ENCODE measurements at regions not wholly inside any gene's neighbourhood (a gene's known extent, or its start where the extent isn't known, plus 50 kb on each side); places are given as distances from the start of the nearest gene placed in this dataset.
"Not testable (repeated sequence)": the region's sequence is repeated elsewhere in the genome, so short reads cannot be mapped to it uniquely, and the experiment has no call there.

DNA sequence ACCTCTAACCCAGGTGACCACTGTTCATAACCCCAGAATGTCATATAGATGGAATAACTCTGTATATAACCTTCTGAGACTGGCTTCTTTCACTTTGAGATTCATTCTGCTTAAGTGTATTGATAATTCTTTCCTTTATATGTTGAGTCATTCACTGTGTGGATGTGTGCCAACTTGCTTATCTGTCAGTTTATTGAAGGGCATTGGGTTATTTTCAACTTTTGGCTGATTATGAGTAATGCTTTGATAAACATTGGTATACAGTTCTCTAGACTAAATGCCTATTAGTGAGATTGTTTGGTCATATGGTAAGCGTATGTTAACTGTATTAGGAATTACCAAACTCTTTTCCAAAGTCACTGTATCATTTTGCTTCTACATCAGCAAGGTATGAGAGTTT, 453.4 kb upstream of the SPTLC3 start:
- no peak overlapping the region for H3K4me3 ChIP-seq (ENCODE audit: low read depth, low read length)
- TF ChIP-seq, protein P1, sequence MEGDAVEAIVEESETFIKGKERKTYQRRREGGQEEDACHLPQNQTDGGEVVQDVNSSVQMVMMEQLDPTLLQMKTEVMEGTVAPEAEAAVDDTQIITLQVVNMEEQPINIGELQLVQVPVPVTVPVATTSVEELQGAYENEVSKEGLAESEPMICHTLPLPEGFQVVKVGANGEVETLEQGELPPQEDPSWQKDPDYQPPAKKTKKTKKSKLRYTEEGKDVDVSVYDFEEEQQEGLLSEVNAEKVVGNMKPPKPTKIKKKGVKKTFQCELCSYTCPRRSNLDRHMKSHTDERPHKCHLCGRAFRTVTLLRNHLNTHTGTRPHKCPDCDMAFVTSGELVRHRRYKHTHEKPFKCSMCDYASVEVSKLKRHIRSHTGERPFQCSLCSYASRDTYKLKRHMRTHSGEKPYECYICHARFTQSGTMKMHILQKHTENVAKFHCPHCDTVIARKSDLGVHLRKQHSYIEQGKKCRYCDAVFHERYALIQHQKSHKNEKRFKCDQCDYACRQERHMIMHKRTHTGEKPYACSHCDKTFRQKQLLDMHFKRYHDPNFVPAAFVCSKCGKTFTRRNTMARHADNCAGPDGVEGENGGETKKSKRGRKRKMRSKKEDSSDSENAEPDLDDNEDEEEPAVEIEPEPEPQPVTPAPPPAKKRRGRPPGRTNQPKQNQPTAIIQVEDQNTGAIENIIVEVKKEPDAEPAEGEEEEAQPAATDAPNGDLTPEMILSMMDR (IDR thresholded peaks at IDR 0.05; ENCODE audit: low read depth, low read length) = no peak

- not testable (repeated sequence) for H3K4me3 ChIP-seq (ENCODE audit: low read depth, low read length)
Observed at GRCh38 chr20:12555849-12556248, 452.9 kb upstream of the SPTLC3 start.

DNA sequence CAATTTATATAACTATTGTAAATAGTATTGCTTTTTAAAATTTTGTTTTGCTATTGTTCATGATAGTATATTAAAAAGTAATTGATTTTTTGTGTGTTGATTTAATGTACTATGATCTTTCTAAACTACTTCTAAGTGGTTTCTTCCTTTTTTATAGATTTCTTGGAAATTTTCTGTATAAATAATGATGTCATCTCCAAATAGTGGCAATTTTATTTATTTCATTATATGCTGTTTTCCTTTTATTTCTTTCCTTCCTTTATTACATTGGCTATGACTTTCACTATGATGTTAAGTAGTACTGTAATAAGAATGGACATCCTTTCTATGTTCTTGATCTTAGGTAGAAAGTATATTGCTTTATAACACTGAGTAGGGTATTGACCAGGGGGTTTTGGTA, 451.5 kb upstream of the SPTLC3 start:
- TF ChIP-seq, protein P1 (IDR thresholded peaks at IDR 0.05; ENCODE audit: low read depth, low read length) = no peak
- H3K4me3 ChIP-seq (ENCODE audit: low read depth, low read length) = no peak overlapping the region

GRCh38 chr20:12564979-12565378, 443.8 kb upstream of the SPTLC3 start:
- TF ChIP-seq, protein P1 (IDR thresholded peaks at IDR 0.05; ENCODE audit: low read depth, low read length) = no peak
- no peak overlapping the region for H3K4me3 ChIP-seq (ENCODE audit: low read depth, low read length)

GRCh38 chr20:12566596-12566995, 442.2 kb upstream of the SPTLC3 start:
- TF ChIP-seq, protein P1 (IDR thresholded peaks at IDR 0.05; ENCODE audit: low read depth, low read length) = no peak
- no peak overlapping the region for H3K4me3 ChIP-seq (ENCODE audit: low read depth, low read length)

DNA sequence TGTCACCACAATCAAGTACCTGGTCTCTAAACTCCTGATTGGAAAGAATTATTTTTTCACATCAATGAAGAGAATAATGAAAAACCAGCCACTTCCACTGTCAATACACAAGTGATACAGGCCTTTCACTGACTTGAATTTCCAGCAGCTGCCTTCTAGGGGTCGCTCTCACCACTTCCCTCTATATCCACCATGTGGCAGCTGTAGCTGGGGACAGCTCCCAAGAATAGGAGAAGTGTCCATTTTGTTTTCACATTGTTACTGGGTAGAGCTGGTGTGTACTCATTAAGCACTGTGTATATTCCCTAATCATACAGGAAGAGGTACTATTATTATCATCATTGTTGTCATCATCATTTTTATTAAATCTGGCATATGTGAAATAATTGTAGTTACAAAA, 438.4 kb upstream of the SPTLC3 start:
- TF ChIP-seq, protein P1 (IDR thresholded peaks at IDR 0.05; ENCODE audit: low read depth, low read length) = no peak
- no peak overlapping the region for H3K4me3 ChIP-seq (ENCODE audit: low read depth, low read length)

GRCh38 chr20:12573442-12573841, 435.3 kb upstream of the SPTLC3 start:
- TF ChIP-seq, protein P1 (IDR thresholded peaks at IDR 0.05; ENCODE audit: low read depth, low read length) = no peak
- H3K4me3 ChIP-seq (ENCODE audit: low read depth, low read length) = no peak overlapping the region

DNA sequence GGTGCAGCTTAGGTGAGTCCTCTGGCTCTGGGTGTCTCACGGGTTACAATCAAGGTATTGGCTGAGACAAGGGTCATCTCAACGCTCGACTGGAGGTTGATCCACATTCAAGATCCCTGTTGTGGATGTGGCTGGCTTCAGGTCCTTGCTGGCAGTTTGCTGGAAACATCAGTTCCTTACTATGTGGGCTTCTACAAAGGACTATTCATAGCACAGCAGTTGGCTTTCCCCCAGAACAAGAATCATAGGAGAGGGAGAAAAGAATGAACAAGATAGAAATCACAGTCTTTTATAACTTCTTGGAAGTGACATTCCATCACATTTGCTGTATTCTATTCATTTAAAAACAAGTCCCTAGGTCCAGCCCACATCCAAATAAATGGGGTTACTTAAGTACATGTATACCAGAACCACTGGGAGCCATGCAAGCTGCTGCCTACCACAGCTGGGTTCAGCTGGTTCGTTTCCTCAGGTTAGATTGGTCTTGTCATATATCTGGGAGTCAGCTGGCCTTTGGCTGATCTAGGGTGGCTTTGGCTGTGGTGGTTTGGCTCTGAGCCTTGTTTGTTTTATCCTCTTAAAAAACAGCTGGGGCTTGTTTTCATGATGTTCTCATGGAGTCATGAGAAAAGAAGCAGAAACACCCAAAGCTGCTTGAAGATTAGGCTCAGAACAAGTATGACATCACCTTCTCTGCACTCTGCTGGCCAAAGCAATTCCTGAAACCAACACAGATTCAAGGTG, 433.2 kb upstream of the SPTLC3 start:
- TF ChIP-seq, protein P1 (IDR thresholded peaks at IDR 0.05; ENCODE audit: low read depth, low read length) = no peak
- no peak overlapping the region for H3K4me3 ChIP-seq (ENCODE audit: low read depth, low read length)
